ENCODE measurements at regions not wholly inside any gene's neighbourhood (a gene's known extent, or its start where the extent isn't known, plus 50 kb on each side); places are given as distances from the start of the nearest gene placed in this dataset.

DNA sequence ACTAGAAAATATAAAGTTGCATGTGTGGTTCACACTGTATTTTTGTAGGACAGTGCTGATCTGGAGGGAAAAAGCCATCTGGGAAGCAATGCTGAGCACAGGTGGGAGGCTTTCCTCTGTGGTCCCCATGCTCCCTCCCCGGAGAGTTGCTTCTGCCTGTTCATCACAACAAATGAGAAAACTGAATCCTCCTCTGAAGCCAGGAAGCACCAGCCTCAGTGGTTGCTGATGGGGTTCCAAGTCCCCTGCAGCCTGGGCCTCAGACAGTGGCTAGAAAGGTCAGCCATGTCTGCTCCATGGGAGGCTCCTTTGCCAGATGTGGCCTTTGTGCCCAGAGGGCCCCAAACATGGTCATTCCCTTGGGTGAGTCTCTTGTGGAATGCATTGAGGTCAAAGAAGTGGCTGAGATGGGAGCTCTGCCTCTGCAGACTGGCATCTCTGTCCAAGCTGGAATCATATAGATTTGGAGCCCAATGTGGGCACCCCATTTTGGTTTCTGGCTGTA, 77.6 kb downstream of the C5orf15 start:
- H3K14ac ChIP-seq (ENCODE audit: insufficient read depth, low read length), result no peak overlapping the region
- no peaks in the 10 kb centered on the region for H3K9me3 ChIP-seq (ENCODE audit: control insufficient read depth, low read depth, low read length)
- H4K20me1 ChIP-seq (ENCODE audit: control insufficient read depth, insufficient read depth, insufficient read length), result no peaks in the 10 kb centered on the region
- H4K5ac ChIP-seq (ENCODE audit: insufficient read length, low read depth, low read length), result no peak overlapping the region
- H3K4me3 Mint-ChIP-seq, result no peak overlapping the region
- TF ChIP-seq, protein P1, sequence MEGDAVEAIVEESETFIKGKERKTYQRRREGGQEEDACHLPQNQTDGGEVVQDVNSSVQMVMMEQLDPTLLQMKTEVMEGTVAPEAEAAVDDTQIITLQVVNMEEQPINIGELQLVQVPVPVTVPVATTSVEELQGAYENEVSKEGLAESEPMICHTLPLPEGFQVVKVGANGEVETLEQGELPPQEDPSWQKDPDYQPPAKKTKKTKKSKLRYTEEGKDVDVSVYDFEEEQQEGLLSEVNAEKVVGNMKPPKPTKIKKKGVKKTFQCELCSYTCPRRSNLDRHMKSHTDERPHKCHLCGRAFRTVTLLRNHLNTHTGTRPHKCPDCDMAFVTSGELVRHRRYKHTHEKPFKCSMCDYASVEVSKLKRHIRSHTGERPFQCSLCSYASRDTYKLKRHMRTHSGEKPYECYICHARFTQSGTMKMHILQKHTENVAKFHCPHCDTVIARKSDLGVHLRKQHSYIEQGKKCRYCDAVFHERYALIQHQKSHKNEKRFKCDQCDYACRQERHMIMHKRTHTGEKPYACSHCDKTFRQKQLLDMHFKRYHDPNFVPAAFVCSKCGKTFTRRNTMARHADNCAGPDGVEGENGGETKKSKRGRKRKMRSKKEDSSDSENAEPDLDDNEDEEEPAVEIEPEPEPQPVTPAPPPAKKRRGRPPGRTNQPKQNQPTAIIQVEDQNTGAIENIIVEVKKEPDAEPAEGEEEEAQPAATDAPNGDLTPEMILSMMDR (conservative IDR thresholded peaks at IDR 0.05), result no peak
- H4K91ac ChIP-seq (ENCODE audit: insufficient read length, low read depth, low read length), result no peak overlapping the region
- peaks cover 1% of the 10 kb centered on the region; the same call in 1 of the 2 replicates for H3K27me3 Mint-ChIP-seq (ENCODE audit: low read depth)
- H3K79me1 ChIP-seq (ENCODE audit: insufficient read depth, low read depth, low read length, poor library complexity, severe bottlenecking), result no peaks in the 10 kb centered on the region
- H2BK5ac ChIP-seq (ENCODE audit: insufficient read length, low read length), result no peak overlapping the region
- no peaks in the 10 kb centered on the region for H3K23me2 ChIP-seq (ENCODE audit: insufficient read length, low read depth, low read length, poor library complexity, severe bottlenecking)
- no peak overlapping the region for H3K4ac ChIP-seq (ENCODE audit: low read depth, low read length)
- no peak overlapping the region for H3K27ac Mint-ChIP-seq
- no peaks in the 10 kb centered on the region for H3K36me3 Mint-ChIP-seq (ENCODE audit: insufficient read depth in 1 of 3, low read depth in 3 of 3)
- H3K79me2 ChIP-seq (ENCODE audit: insufficient read depth, low read length), result no peaks in the 10 kb centered on the region
- no peak overlapping the region for H3T11ph ChIP-seq (ENCODE audit: low read length)
- no peaks in the 10 kb centered on the region for H3K4me1 ChIP-seq (ENCODE audit: insufficient read depth, low read length)
- no peak overlapping the region for H2BK120ac ChIP-seq (ENCODE audit: low read depth, low read length, poor library complexity, severe bottlenecking)
- H3K18ac ChIP-seq (ENCODE audit: insufficient read length, low read depth, low read length), result no peak overlapping the region
- no peak overlapping the region for H2BK12ac ChIP-seq (ENCODE audit: insufficient read length, low read depth, low read length)
- no peak overlapping the region for H3K23ac ChIP-seq (ENCODE audit: insufficient read length, low read depth, low read length)
- no peak overlapping the region for H4K8ac ChIP-seq (replicated peaks; ENCODE audit: insufficient read length, low read depth, low read length)
- H3K27me3 ChIP-seq (ENCODE audit: insufficient read depth, low read length), result no peaks in the 10 kb centered on the region
- no peak overlapping the region for H2BK20ac ChIP-seq (ENCODE audit: low read depth, low read length, poor library complexity, severe bottlenecking)
- no peak overlapping the region for H2AFZ ChIP-seq (ENCODE audit: low read length)
- WGBS (ENCODE audit: extremely low coverage, insufficient read length, low lambda C conversion rate), result no CpG with 5 or more reads among the region's 1 CpG
- peaks cover 0 to 3% of the 10 kb centered on the region in 2 experiments; a peak in 1 of 4 replicates for H3K4me1 Mint-ChIP-seq
- H2AK5ac ChIP-seq (ENCODE audit: insufficient read length, low read length), result no peak overlapping the region
- no peak overlapping the region for H2BK15ac ChIP-seq (ENCODE audit: low read depth, low read length)
- no peak overlapping the region for H3K4me2 ChIP-seq (ENCODE audit: insufficient read depth, insufficient read length, low read length)
- H3K27ac ChIP-seq (ENCODE audit: insufficient read length, low read depth, low read length), result no peak overlapping the region
- no peak for DNase-seq
- no peak overlapping the region for H3K56ac ChIP-seq (ENCODE audit: insufficient read length, low read depth, low read length)
- no peak overlapping the region for H3K9ac ChIP-seq (ENCODE audit: extremely low read depth, insufficient read length, low read length)
- H3K9me3 Mint-ChIP-seq, result no peaks in the 10 kb centered on the region
